Type B pancreatic cell (in vitro differentiated cells): ENCODE measurements at regions not wholly inside any gene's neighbourhood (a gene's known extent, or its start where the extent isn't known, plus 50 kb on each side); places are given as distances from the start of the nearest gene placed in this dataset.
"Not testable (repeated sequence)": the region's sequence is repeated elsewhere in the genome, so short reads cannot be mapped to it uniquely, and the experiment has no call there.

ENCODE experiments used
- DNase-seq: peaks from one replicate; pipeline ENCODE4 v3.0.0; 2021; ENCODE audit warnings: mixed read lengths; ENCODE audit not compliant: unreplicated experiment; ENCODE audit errors: extremely low spot score
- H3K27ac Mint-ChIP-seq: 2 replicates; pipeline ENCODE4 v1.8.0; 2021; ENCODE audit warnings: mild to moderate bottlenecking, mixed read lengths
- H3K27me3 Mint-ChIP-seq: 2 replicates; pipeline ENCODE4 v1.8.0; 2021; ENCODE audit warnings: mixed read lengths
- H3K36me3 Mint-ChIP-seq: 2 replicates; pipeline ENCODE4 v1.8.0; 2021; ENCODE audit warnings: mixed read lengths
- H3K4me1 Mint-ChIP-seq: one replicate; pipeline ENCODE4 v1.8.0; 2021; ENCODE audit warnings: mixed read lengths; ENCODE audit not compliant: unreplicated experiment
- H3K4me3 Mint-ChIP-seq: 2 replicates; pipeline ENCODE4 v1.8.0; 2021; ENCODE audit warnings: mild to moderate bottlenecking, mixed read lengths
- H3K9me3 Mint-ChIP-seq: 2 replicates; pipeline ENCODE4 v1.8.0; 2021; ENCODE audit warnings: mixed read lengths
- TF ChIP-seq, protein P1 (sequence below): fragments of 200-600 bp; sonication (generic); conservative IDR thresholded peaks from 2 replicates; pipeline ENCODE4 v1.5.0; 2021; ENCODE audit warnings: antibody characterized with exemption, mild to moderate bottlenecking

DNA sequence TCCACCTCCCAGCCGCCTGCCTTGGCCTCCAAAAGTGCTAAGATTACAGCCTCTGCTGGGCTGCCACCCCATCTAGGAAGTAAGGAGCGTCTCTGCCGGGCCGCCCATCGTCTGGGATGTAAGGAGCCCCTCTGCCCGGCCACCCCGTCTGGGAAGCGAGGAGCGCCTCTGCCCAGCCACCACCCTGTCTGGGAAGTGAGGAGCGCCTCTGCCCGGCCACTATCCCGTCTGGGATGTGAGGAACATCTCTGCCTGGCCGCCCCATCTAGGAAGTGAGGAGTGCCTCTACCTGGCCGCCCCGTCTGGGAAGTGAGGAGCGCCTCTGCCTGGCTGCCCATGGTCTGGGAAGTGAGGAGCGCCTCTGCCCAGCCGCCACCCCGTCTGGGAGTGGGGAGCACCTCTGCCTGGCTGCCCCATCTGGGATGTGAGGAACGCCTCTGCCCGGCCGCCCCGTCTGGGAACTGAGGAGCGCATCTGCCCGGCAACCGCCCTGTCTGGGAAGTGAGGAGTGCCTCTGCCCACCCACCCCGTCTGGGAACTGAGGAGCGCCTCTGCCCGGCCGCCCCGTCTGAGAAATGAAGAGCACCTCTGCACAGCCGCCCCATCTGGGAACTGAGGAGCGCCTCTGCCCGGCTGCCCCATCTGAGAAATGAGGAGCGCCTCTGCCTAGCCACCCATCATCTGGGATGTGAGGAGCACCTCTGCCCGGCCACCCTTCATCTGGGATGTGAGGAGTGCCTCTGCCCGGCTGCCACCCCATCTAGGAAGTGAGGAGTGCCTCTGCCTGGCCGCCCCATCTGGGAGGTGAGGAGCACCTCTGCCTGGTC lies 137.8 kb upstream of the PALMD start:
- DNase-seq = no peak
- Mint-ChIP-seq H3K27ac (no peak overlapping the region), H3K4me3 (no peak overlapping the region), H3K9me3 (no peaks in the 10 kb centered on the region), H3K4me1 (no peaks in the 10 kb centered on the region), H3K27me3 (peaks cover 2% of the 10 kb centered on the region), H3K36me3 (no peaks in the 10 kb centered on the region)
- TF ChIP-seq, protein P1, sequence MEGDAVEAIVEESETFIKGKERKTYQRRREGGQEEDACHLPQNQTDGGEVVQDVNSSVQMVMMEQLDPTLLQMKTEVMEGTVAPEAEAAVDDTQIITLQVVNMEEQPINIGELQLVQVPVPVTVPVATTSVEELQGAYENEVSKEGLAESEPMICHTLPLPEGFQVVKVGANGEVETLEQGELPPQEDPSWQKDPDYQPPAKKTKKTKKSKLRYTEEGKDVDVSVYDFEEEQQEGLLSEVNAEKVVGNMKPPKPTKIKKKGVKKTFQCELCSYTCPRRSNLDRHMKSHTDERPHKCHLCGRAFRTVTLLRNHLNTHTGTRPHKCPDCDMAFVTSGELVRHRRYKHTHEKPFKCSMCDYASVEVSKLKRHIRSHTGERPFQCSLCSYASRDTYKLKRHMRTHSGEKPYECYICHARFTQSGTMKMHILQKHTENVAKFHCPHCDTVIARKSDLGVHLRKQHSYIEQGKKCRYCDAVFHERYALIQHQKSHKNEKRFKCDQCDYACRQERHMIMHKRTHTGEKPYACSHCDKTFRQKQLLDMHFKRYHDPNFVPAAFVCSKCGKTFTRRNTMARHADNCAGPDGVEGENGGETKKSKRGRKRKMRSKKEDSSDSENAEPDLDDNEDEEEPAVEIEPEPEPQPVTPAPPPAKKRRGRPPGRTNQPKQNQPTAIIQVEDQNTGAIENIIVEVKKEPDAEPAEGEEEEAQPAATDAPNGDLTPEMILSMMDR = no peak

DNA sequence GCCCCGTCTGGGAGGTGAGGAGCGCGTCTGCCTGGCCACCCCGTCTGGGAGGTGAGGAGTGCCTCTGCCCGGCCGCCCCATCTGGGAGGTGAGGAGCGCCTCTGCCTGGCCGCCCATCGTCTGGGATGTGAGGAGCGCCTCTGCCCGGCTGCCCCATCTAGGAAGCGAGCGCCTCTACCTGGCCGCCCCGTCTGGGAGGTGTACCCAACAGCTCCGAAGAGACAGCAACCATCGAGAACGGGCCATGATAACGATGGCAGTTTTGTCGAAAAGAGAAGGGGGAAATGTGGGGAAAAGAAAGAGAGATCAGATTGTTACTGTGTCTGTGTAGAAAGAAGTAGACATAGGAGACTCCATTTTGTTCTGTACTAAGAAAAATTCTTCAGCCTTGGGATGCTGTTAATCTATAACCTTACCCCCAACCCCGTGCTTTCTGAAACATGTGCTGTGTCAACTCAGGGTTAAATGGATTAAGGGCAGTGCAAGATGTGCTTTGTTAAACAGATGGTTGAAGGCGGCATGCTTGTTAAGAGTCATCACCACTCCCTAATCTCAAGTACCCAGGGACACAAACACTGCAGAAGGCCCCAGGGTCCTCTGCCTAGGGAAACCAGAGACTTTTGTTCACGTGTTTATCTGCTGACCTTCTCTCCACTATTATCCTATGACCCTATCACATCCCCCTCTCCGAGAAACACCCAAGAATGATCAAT lies 137.0 kb upstream of the PALMD start:
- not testable (repeated sequence) for H3K27me3 Mint-ChIP-seq, H3K4me1 Mint-ChIP-seq, H3K27ac Mint-ChIP-seq, DNase-seq, H3K9me3 Mint-ChIP-seq, H3K36me3 Mint-ChIP-seq, H3K4me3 Mint-ChIP-seq

DNA sequence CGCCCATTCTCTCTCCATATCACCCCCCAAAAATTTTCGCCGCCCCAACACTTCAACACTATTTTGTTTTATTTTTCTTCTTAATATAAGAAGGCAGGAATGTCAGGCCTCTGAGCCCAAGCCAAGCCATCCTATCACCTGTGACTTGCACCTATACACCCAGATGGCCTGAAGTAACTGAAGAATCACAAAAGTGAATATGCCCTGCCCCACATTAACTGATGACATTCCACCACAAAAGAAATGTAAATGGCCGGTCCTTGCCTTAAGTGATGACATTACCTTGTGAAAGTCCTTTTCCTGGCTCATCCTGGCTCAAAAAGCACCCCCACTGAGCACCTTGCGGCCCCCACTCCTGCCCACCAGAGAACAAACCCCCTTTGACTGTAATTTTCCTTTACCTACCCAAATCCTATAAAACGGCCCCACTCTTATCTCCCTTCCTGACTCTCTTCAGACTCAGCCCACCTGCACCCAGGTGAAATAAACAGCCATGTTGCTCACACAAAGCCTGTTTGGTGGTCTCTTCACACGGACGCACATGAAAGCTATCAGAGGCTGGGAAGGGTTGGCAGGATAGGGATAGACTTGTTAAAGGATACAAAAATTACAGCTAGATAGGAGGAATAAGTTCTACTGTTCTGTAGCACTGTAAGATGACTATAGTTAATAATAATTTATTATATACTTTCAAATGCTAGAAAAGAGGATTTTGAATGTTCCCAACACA lies 130.9 kb upstream of the PALMD start:
- not testable (repeated sequence) for H3K36me3 Mint-ChIP-seq, DNase-seq, H3K9me3 Mint-ChIP-seq, H3K4me1 Mint-ChIP-seq, H3K27ac Mint-ChIP-seq, H3K27me3 Mint-ChIP-seq, H3K4me3 Mint-ChIP-seq

DNA sequence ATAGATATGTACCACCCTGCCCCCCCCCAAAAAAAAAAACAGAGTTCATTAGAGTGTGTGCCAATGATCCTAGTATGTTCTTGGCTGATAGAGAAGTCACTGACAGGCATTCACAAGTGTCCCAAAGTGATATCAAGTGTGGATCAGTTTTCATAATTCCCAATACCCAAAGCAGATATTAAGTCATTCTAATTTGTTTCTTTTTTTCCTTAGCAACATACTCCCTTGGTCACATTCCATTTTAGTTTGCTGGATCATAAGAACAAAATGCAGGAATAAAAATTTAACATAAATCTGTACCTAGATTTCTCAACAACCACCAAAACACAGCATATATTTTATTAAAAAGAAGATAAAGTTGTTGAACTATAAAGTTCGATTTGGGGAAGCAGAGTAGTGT lies 129.8 kb upstream of the PALMD start:
- Mint-ChIP-seq H3K27me3 (peaks cover 2% of the 10 kb centered on the region), H3K4me3 (no peak overlapping the region), H3K9me3 (peaks cover 4% of the 10 kb centered on the region), H3K27ac (no peak overlapping the region), H3K4me1 (no peaks in the 10 kb centered on the region), H3K36me3 (no peaks in the 10 kb centered on the region)
- TF ChIP-seq, protein P1 = no peak
- no peak for DNase-seq

DNA sequence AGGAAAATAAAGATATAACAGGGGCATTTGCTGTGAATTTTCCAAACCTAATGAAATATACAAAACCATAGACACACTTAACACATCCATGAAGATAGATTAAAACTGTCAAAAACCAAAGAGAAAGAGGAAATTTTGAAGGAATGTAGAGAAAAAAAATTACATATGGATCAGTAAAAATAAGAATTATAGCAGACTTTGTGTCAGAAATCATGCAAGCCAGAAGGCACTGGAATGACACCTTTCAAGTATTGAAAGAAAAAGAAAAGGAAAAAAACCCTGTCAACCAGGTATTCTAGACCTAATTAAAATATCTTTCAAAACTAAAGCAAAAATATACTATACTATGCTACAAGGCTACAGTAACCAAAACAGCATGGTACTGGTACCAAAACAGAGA lies 125.8 kb upstream of the PALMD start:
- TF ChIP-seq, protein P1 = no peak
- no peak overlapping the region for H3K27ac Mint-ChIP-seq
- H3K9me3 Mint-ChIP-seq = peaks cover 4% of the 10 kb centered on the region
- H3K4me3 Mint-ChIP-seq = no peak overlapping the region
- no peaks in the 10 kb centered on the region for H3K36me3 Mint-ChIP-seq
- peaks cover 1% of the 10 kb centered on the region for H3K27me3 Mint-ChIP-seq
- no peak for DNase-seq
- H3K4me1 Mint-ChIP-seq = no peaks in the 10 kb centered on the region

DNA sequence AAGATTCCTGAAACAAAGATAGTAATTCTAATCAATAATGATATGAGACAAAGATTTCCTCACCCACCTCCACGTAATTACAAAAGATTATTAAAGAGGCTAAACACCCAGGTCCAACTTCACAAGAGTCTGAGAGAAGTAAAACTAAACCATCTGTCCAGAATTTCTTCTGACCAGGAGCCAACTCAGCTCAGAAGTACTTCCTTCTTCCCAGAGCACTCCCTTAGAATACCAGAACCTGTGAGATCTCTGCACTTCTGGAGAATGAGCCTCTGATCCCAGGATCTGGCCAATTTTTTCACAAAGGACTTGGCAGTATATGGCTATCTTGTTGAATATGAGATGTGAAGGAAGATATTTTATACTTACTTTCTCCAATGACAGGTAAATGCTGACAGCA lies 120.6 kb upstream of the PALMD start:
- no peak overlapping the region for H3K27ac Mint-ChIP-seq
- no peaks in the 10 kb centered on the region for H3K36me3 Mint-ChIP-seq
- peaks cover 8% of the 10 kb centered on the region for H3K27me3 Mint-ChIP-seq
- H3K9me3 Mint-ChIP-seq = no peaks in the 10 kb centered on the region
- DNase-seq = no peak
- no peaks in the 10 kb centered on the region for H3K4me1 Mint-ChIP-seq
- H3K4me3 Mint-ChIP-seq = no peak overlapping the region
- TF ChIP-seq, protein P1 = no peak
